Adrenal gland (tissue), 5 donors: ENCODE measurements at regions not wholly inside any gene's neighbourhood (a gene's known extent, or its start where the extent isn't known, plus 50 kb on each side); places are given as distances from the start of the nearest gene placed in this dataset.

Experiments
- POLR2A ChIP-seq, 2 donors: fragments of 450-650 bp; IDR thresholded peaks; one replicate each; pipeline ENCODE4 v1.6.1; 2017; ENCODE audit warnings: antibody characterized with exemption in 2 of 2, mild to moderate bottlenecking in 2 of 2, moderate library complexity in 1 of 2
- TF ChIP-seq, protein P1 (sequence below), 6 experiments: fragments of 450-650 bp in 4 of 6; fragments of 200-600 bp in 2 of 6; sonication (generic) in 1 of 6; IDR thresholded peaks; 1 replicate in 5 of 6; 2 replicates in 1 of 6; pipeline versions ENCODE4 v1.5.1 to v1.8.0; 2016 to 2021; ENCODE audit warnings: antibody characterized with exemption in 6 of 6, mild to moderate bottlenecking in 2 of 6, moderate library complexity in 1 of 6
- donor health status: DM: no; HTN: no; CAD: no.

GRCh38 chr10:20399772-20400171, 497.3 kb downstream of the NEBL start:
- TF ChIP-seq POLR2A (IDR thresholded peaks at IDR 0.05): no peak
- TF ChIP-seq, protein P1, sequence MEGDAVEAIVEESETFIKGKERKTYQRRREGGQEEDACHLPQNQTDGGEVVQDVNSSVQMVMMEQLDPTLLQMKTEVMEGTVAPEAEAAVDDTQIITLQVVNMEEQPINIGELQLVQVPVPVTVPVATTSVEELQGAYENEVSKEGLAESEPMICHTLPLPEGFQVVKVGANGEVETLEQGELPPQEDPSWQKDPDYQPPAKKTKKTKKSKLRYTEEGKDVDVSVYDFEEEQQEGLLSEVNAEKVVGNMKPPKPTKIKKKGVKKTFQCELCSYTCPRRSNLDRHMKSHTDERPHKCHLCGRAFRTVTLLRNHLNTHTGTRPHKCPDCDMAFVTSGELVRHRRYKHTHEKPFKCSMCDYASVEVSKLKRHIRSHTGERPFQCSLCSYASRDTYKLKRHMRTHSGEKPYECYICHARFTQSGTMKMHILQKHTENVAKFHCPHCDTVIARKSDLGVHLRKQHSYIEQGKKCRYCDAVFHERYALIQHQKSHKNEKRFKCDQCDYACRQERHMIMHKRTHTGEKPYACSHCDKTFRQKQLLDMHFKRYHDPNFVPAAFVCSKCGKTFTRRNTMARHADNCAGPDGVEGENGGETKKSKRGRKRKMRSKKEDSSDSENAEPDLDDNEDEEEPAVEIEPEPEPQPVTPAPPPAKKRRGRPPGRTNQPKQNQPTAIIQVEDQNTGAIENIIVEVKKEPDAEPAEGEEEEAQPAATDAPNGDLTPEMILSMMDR (IDR thresholded peaks at IDR 0.05): no peak
